GM12878 (cell line): ENCODE measurements at regions not wholly inside any gene's neighbourhood (a gene's known extent, or its start where the extent isn't known, plus 50 kb on each side); places are given as distances from the start of the nearest gene placed in this dataset.

ENCODE experiments used
- ATAC-seq: fragments of 200-7000 bp; cut with Tn5 transposase; 3 replicates; pipeline ENCODE4 v1.9.1; 2020; ENCODE audit warnings: mild to moderate bottlenecking, moderate library complexity
- BruUV-seq: library from RNA; stranded (reverse); fragments of 400-500 nt; replicated peaks from 2 replicates; lab custom pipeline; 2021; lab: Mats Ljungman, UMichigan
- CTCF ChIA-PET: fragments of 300-600 bp; sonication (Branson Sonifier 250); formaldehyde crosslinking; extraction: SDS; loops from one replicate; lab custom pipeline; 2021; ENCODE audit warnings: inconsistent platforms; lab: Yijun Ruan, JAX
- POLR2A ChIA-PET: fragments of 350-600 bp; formaldehyde crosslinking; extraction: SDS; loops from one replicate; lab custom pipeline; 2021; ENCODE audit warnings: inconsistent platforms; lab: Charles Lee
- RAD21 ChIA-PET: fragments of 300-600 bp; sonication (Branson Sonifier 250); formaldehyde crosslinking; loops from one replicate; lab custom pipeline; 2023; ENCODE audit warnings: antibody characterized with exemption; ENCODE audit not compliant: unreplicated experiment; lab: Charles Lee
- SMC1A ChIA-PET: fragments of 300-600 bp; sonication (Branson Sonifier 250); formaldehyde crosslinking; loops from one replicate; lab custom pipeline; 2023; ENCODE audit not compliant: unreplicated experiment, uncharacterized antibody; lab: Charles Lee
- DNase-seq: peaks from one replicate; pipeline ENCODE4 v3.0.0-alpha.2; 2011; ENCODE audit warnings: low read depth, low spot score
- FAIRE-seq: peaks from 3 replicates; lab custom pipeline; 2011; peaks lifted over from hg19 to GRCh38; lab: Jason Lieb, UNC
- H2AFZ ChIP-seq: 2 replicates; pipeline ENCODE4 v1.6.0; 2011; ENCODE audit warnings: low read depth, low read length, control low read depth; ENCODE audit not compliant: control insufficient read depth
- H3K27ac ChIP-seq: 2 replicates; pipeline ENCODE4 v1.5.1; 2011; ENCODE audit warnings: control low read depth; ENCODE audit not compliant: control insufficient read depth, insufficient read depth
- H3K27me3 ChIP-seq, 2 experiments: replicated peaks in 1 of 2; 2 replicates each; pipeline versions ENCODE4 v1.6.0 to v1.6.1; 2011; ENCODE audit warnings: low read length in 1 of 2; ENCODE audit not compliant: control insufficient read depth in 2 of 2, insufficient read depth in 2 of 2
- H3K36me3 ChIP-seq, 2 experiments: 2 replicates each; pipeline ENCODE4 v1.5.1; 2011; ENCODE audit warnings: low read length in 1 of 2; ENCODE audit not compliant: control insufficient read depth in 2 of 2, insufficient read depth in 2 of 2
- H3K4me1 ChIP-seq: 2 replicates; pipeline ENCODE4 v1.6.1; 2011; ENCODE audit warnings: mild to moderate bottlenecking, low read length, moderate library complexity, mixed read lengths; ENCODE audit not compliant: control insufficient read depth, insufficient read depth
- H3K4me2 ChIP-seq: 2 replicates; pipeline ENCODE4 v1.6.0; 2011; ENCODE audit warnings: control low read depth; ENCODE audit not compliant: control insufficient read depth, insufficient read depth
- H3K4me3 ChIP-seq: fragments of 200-600 bp; sonication (generic); 2 replicates; pipeline ENCODE4 v1.5.1; 2016
- H3K79me2 ChIP-seq: 2 replicates; pipeline ENCODE4 v1.6.0; 2011; ENCODE audit warnings: low read length; ENCODE audit not compliant: control insufficient read depth, insufficient read depth
- H3K9ac ChIP-seq: 2 replicates; pipeline ENCODE4 v1.8.0; 2011; ENCODE audit warnings: low read length, control low read depth, mixed read lengths; ENCODE audit not compliant: control insufficient read depth, insufficient read depth
- H3K9me3 ChIP-seq: replicated peaks from 3 replicates; pipeline ENCODE4 v1.5.1; 2011; ENCODE audit warnings: mild to moderate bottlenecking, low read length; ENCODE audit not compliant: control insufficient read depth, insufficient read depth
- H4K20me1 ChIP-seq: 2 replicates; pipeline ENCODE4 v1.6.0; 2011; ENCODE audit not compliant: control insufficient read depth, insufficient read depth
- CEBPZ ChIP-seq: fragments of 150-350 bp; IDR thresholded peaks from 2 replicates; pipeline ENCODE4 v1.6.1; 2016; ENCODE audit warnings: low read depth, low read length
- EP300 ChIP-seq, 2 experiments: fragments of 150-350 bp in 1 of 2; IDR thresholded peaks; 2 replicates each; pipeline ENCODE4 v1.6.1; 2011 to 2012; ENCODE audit warnings: low read depth in 2 of 2, low read length in 2 of 2, borderline replicate concordance in 1 of 2, improper control_type of control experiment in 1 of 2, inconsistent platforms in 1 of 2; ENCODE audit not compliant: control insufficient read depth in 1 of 2
- ETV6 ChIP-seq, 2 experiments: fragments of 450-650 bp in 1 of 2; IDR thresholded peaks in 1 of 2; conservative IDR thresholded peaks in 1 of 2; 2 replicates each; pipeline ENCODE4 v1.6.1; 2014; ENCODE audit warnings: antibody characterized with exemption in 1 of 2, borderline replicate concordance in 1 of 2, low read depth in 1 of 2, mild to moderate bottlenecking in 1 of 2, moderate library complexity in 1 of 2
- PKNOX1 ChIP-seq: fragments of 450-650 bp; IDR thresholded peaks from 2 replicates; pipeline ENCODE4 v1.6.1; 2016; ENCODE audit warnings: mild to moderate bottlenecking
- PML ChIP-seq: IDR thresholded peaks from 2 replicates; pipeline ENCODE4 v1.6.1; 2012; ENCODE audit warnings: low read length, inconsistent platforms
- RELB ChIP-seq: fragments of 450-650 bp; IDR thresholded peaks from 2 replicates; pipeline ENCODE4 v1.6.1; 2017; ENCODE audit warnings: low read depth, mild to moderate bottlenecking, moderate library complexity
- SRF ChIP-seq, 2 experiments: IDR thresholded peaks; 2 replicates each; pipeline ENCODE4 v1.6.1; 2011; ENCODE audit warnings: low read depth in 2 of 2, low read length in 2 of 2, mild to moderate bottlenecking in 1 of 2, moderate library complexity in 1 of 2
- STAT1 ChIP-seq: fragments of 450-650 bp; conservative IDR thresholded peaks from 2 replicates; pipeline ENCODE4 v1.6.1; 2014; ENCODE audit warnings: antibody characterized with exemption, mild to moderate bottlenecking
- TCF3 ChIP-seq: IDR thresholded peaks from 2 replicates; pipeline ENCODE4 v1.6.1; 2012; ENCODE audit warnings: low read depth, mild to moderate bottlenecking, low read length, borderline replicate concordance; ENCODE audit not compliant: insufficient read depth
- ZBED1 ChIP-seq: IDR thresholded peaks from 2 replicates; pipeline ENCODE4 v1.6.1; 2016; ENCODE audit warnings: borderline replicate concordance
- ZNF274 ChIP-seq: IDR thresholded peaks from one replicate; pipeline ENCODE4 v1.8.0; 2011; ENCODE audit not compliant: insufficient read length, insufficient read depth
- WGBS: methylation state at CpG from one replicate; pipeline ENCODE4 v1.1.6; 2016; ENCODE audit warnings: low lambda C conversion rate; ENCODE audit not compliant: insufficient replicate concordance, insufficient coverage; ENCODE audit errors: missing lambda C conversion rate; 5-methylcytosine and 5-hydroxymethylcytosine counted together
- in situ Hi-C: fragments of 300-500 bp; cut with MboI; formaldehyde crosslinking; loops from 9 replicates; pipeline ENCODE4 v1.14.3; 2018; ENCODE audit warnings: mixed read lengths
- intact Hi-C: fragments of 100-400 bp; cut with micrococcal nuclease; formaldehyde crosslinking; loops from one replicate; pipeline ENCODE4 v1.14.2; 2022; ENCODE audit not compliant: unreplicated experiment

DNA sequence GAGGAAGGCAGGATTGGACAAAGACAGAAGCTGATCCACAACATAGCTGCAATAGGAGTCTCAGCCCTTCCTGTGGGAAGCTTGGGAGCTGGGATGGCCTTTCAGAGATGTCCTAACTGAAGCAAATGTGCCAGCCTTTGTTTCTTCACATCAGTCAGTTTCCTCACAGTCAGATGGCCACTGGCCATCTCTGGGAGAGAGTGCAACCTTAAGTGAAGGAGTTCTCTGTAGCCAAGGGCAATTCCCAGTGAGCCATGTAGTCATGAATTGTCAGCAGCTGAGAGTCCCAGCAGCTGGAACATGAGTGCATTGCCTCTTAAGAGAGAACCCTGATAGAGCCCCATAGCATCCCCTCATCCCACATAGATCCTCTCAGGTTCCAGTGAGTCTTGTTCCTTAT is 89.1 kb upstream of the LIFR start:
- Histone ChIP-seq H3K79me2 (no peaks in the 10 kb centered on the region), H3K36me3 (no peaks in the 10 kb centered on the region), H3K4me2 (no peak overlapping the region), H3K4me3 (no peak overlapping the region), H3K27ac (no peak overlapping the region), H2AFZ (no peak overlapping the region), H4K20me1 (no peaks in the 10 kb centered on the region), H3K9ac (no peak overlapping the region), H3K9me3 (no peaks in the 10 kb centered on the region), H3K27me3 (no peaks in the 10 kb centered on the region), H3K4me1 (no peaks in the 10 kb centered on the region)
- RAD21 ChIA-PET: no interaction called here
- DNase-seq: no peak
- no peak for ATAC-seq
- SMC1A ChIA-PET: interaction anchor here (0.7 kb wide), 1 partner anchor 107 kb away, joined by 3 read pairs; no protein-coding TSS in a partner anchor
- no peak for FAIRE-seq
- intact Hi-C loops (no loop called here), in situ Hi-C loops (no loop called here)
- TF ChIP-seq STAT1: no peak
- CTCF ChIA-PET: no interaction called here
- BruUV-seq: no TSS peak
- POLR2A ChIA-PET: no interaction called here

DNA sequence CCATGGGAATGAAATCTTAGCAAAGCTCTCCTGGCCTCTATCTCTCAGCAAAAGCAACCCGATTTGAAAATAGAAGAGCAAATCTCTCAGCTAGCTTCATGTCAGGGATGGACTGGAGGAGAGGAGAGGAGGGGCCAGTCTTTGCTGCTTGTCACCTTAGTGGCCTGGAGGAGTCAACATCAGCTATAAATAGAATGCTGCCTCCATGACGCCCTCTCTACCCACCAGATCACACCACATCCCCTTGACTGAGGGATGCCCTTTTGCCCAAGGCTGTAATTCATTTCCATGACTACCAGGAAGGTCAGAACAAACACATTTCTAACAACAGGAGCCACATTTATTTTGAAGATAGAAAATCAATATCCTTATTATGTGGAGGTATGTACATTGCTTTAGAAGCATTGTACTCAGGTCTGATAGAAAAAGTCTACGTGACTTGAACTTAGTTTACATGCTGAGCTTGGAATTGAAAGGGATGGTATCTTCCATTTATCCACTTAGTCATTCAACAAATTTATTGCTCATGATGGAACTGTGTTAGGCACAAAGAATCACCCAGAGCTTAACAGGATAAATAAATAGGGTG is 92.4 kb upstream of the LIFR start:
- no TSS peak for BruUV-seq

More for the DNA sequence above, 92.4 kb upstream of the LIFR start:
- no peak for ATAC-seq
- Histone ChIP-seq H3K27ac (no peak overlapping the region), H4K20me1 (no peaks in the 10 kb centered on the region), H3K79me2 (no peaks in the 10 kb centered on the region), H2AFZ (no peak overlapping the region), H3K4me3 (no peak overlapping the region), H3K36me3 (no peaks in the 10 kb centered on the region), H3K27me3 (no peaks in the 10 kb centered on the region), H3K4me1 (no peaks in the 10 kb centered on the region), H3K9ac (no peak overlapping the region), H3K4me2 (no peak overlapping the region), H3K9me3 (no peaks in the 10 kb centered on the region)
- intact Hi-C loops: no loop called here
- no peak for FAIRE-seq
- SMC1A ChIA-PET: no interaction called here
- WGBS: 16% methylated on average over 3 of the region's 3 CpGs
- in situ Hi-C loops: no loop called here
- RAD21 ChIA-PET: no interaction called here
- CTCF ChIA-PET: no interaction called here
- POLR2A ChIA-PET: no interaction called here
- no peak for TF ChIP-seq ETV6 (conservative IDR thresholded peaks at IDR 0.05 in 1 of 2, IDR thresholded peaks at IDR 0.05 in 1 of 2; ENCODE audit: borderline replicate concordance in 1 of 2, low read depth in 1 of 2)
- TF ChIP-seq ZNF274: no peak
- no peak for TF ChIP-seq CEBPZ
- no peak for TF ChIP-seq SRF (IDR thresholded peaks at IDR 0.05; ENCODE audit: low read depth in 2 of 2, low read length in 2 of 2)
- no peak for TF ChIP-seq ZBED1
- TF ChIP-seq EP300 (IDR thresholded peaks at IDR 0.05; ENCODE audit: borderline replicate concordance in 1 of 2, control insufficient read depth in 1 of 2, low read depth in 2 of 2, low read length in 2 of 2): no peak
- TF ChIP-seq PML: no peak
- no peak for TF ChIP-seq PKNOX1
- no peak for TF ChIP-seq TCF3
- no peak for TF ChIP-seq RELB
- no peak for DNase-seq
